GM18907 (cell line): ENCODE measurements at regions not wholly inside any gene's neighbourhood (a gene's known extent, or its start where the extent isn't known, plus 50 kb on each side); places are given as distances from the start of the nearest gene placed in this dataset.
"Not testable (repeated sequence)": the region's sequence is repeated elsewhere in the genome, so short reads cannot be mapped to it uniquely, and the experiment has no call there.

ENCODE experiments used
- ATAC-seq: cut with Tn5 transposase; IDR thresholded peaks from one replicate; pipeline ENCODE4 v1.9.1; 2021; ENCODE audit warnings: mild to moderate bottlenecking, moderate library complexity; ENCODE audit not compliant: unreplicated experiment

- peak; percentile 51 for ATAC-seq
These were observed 459.5 kb downstream of the DIPK2A start for GRCh38 chr3:144431134-144431533.

- ATAC-seq: no peak
These were observed 461.4 kb downstream of the DIPK2A start for GRCh38 chr3:144433006-144433405.

GRCh38 chr3:144437989-144438388 is 466.4 kb downstream of the DIPK2A start:
- ATAC-seq: peak; percentile 82

GRCh38 chr3:144444061-144444460 is 472.4 kb downstream of the DIPK2A start:
- no peak for ATAC-seq

- no peak for ATAC-seq
These were observed 472.9 kb downstream of the DIPK2A start for GRCh38 chr3:144444546-144444945.

- no peak for ATAC-seq
These were observed 484.3 kb downstream of the DIPK2A start for GRCh38 chr3:144455841-144456440.

GRCh38 chr3:144457758-144458157 is 486.1 kb downstream of the DIPK2A start:
- ATAC-seq: no peak

- ATAC-seq: no peak
These were observed 486.7 kb downstream of the DIPK2A start for GRCh38 chr3:144458283-144458682.

- ATAC-seq: no peak
These were observed 490.7 kb downstream of the DIPK2A start for GRCh38 chr3:144462337-144462736.

GRCh38 chr3:144463911-144464310 is 492.3 kb downstream of the DIPK2A start:
- no peak for ATAC-seq

- no peak for ATAC-seq
These were observed 494.5 kb downstream of the DIPK2A start for GRCh38 chr3:144466114-144466513.

GRCh38 chr3:144466540-144466939 is 494.9 kb downstream of the DIPK2A start:
- no peak for ATAC-seq

- ATAC-seq: no peak
These were observed 499.0 kb downstream of the DIPK2A start for GRCh38 chr3:144470666-144471065.

GRCh38 chr3:144477593-144477992 is 506.0 kb downstream of the DIPK2A start:
- ATAC-seq: no peak

GRCh38 chr3:144480416-144480919 is 508.8 kb downstream of the DIPK2A start:
- no peak for ATAC-seq

GRCh38 chr3:144482876-144483275 is 511.3 kb downstream of the DIPK2A start:
- no peak for ATAC-seq

GRCh38 chr3:144487011-144487410 is 515.4 kb downstream of the DIPK2A start:
- no peak for ATAC-seq

GRCh38 chr3:144488927-144489326 is 517.3 kb downstream of the DIPK2A start:
- ATAC-seq: no peak

GRCh38 chr3:144491333-144491732 is 519.7 kb downstream of the DIPK2A start:
- no peak for ATAC-seq

GRCh38 chr3:144494651-144495050 is 523.0 kb downstream of the DIPK2A start:
- not testable (repeated sequence) for ATAC-seq

- no peak for ATAC-seq
These were observed 524.7 kb downstream of the DIPK2A start for GRCh38 chr3:144496141-144496835.

- no peak for ATAC-seq
These were observed 525.8 kb downstream of the DIPK2A start for GRCh38 chr3:144497452-144497851.
